ENCODE measurements at regions not wholly inside any gene's neighbourhood (a gene's known extent, or its start where the extent isn't known, plus 50 kb on each side); places are given as distances from the start of the nearest gene placed in this dataset.
A peak's percentile ranks its signal among the peaks of the same experiment; 100 is the strongest.

DNA sequence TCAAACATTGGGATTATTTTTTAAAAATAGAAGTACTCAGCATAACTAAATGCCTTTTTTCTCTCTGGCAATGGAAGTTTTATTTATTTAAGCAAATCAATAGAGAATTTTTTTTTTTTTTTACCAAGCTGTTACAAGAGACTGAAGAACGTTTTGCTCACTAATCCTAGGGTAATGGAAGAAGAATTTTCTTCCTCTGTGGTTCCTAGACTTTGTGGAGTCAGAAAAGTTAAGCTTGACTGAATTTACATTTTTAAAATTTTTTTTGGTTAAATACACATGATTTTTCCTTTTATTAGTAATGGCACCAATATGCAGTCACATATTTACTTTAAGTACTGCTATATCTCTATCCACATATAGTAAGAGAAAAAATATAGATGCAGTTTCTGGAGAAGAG lies 189.8 kb downstream of the PCSK1 start:
- peak overlapping the region; percentile 68 for H3K9ac ChIP-seq (ENCODE audit: low read depth, low read length)
- peak overlapping the region; percentile 48 for H3K4me2 ChIP-seq (ENCODE audit: low read length)
- no peaks in the 10 kb centered on the region for H3K36me3 ChIP-seq (ENCODE audit: insufficient read depth, low read length)
- peaks cover 56% of the 10 kb centered on the region for H3K4me1 ChIP-seq (ENCODE audit: control insufficient read depth, insufficient read depth, low read length)
- no peak overlapping the region for H3K4me3 ChIP-seq (ENCODE audit: low read length)
- H3K9me3 ChIP-seq (replicated peaks; ENCODE audit: low read length), result no peaks in the 10 kb centered on the region
- H3K27me3 ChIP-seq (ENCODE audit: control insufficient read depth, insufficient read depth, low read length), result no peaks in the 10 kb centered on the region

DNA sequence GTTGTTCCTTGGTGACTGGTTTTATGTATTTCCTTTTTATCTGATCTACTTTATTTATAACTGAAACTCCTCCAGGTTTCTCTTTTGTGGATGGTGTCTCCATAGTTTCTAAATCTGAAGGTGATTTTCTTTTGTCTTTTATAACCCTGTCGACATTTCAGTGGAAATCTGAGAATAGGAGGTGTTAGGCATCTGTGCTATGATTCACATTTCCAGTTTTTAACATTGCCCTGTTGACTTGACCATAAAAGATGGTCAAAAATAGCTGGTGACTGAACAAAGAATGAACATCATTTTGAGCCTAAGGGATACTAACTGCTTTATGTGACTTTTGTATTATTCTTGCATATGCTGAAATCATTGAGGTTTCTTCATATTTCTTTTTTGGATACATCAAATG lies 190.5 kb downstream of the PCSK1 start:
- Histone ChIP-seq H3K36me3 (ENCODE audit: insufficient read depth, low read length) (no peaks in the 10 kb centered on the region), H3K27me3 (ENCODE audit: control insufficient read depth, insufficient read depth, low read length) (no peaks in the 10 kb centered on the region), H3K9ac (ENCODE audit: low read depth, low read length) (peak overlapping the region; percentile 68), H3K4me1 (ENCODE audit: control insufficient read depth, insufficient read depth, low read length) (peaks cover 50% of the 10 kb centered on the region), H3K4me2 (ENCODE audit: low read length) (peak overlapping the region; percentile 7), H3K9me3 (replicated peaks; ENCODE audit: low read length) (no peaks in the 10 kb centered on the region), H3K4me3 (ENCODE audit: low read length) (no peak overlapping the region)

DNA sequence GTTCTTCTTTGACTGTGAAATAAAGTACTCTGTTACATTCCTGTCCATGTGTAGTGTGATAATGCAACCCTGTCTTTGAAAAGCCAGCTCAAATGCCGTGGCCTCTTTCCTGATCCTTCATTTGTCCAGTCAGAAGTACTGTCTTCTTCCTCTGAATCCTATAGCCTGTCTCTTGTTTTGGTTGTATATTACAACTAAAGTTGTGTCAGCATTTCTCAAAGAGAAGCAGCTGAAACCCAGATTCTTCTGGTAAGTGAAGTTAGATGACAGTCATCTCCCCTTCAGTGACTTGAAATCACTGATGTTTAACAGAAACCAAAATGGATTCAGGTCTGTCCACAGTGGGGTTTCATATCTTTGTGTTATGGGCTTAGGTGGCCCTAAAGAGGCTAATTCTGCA lies 196.2 kb downstream of the PCSK1 start:
- Histone ChIP-seq H3K4me1 (ENCODE audit: control insufficient read depth, insufficient read depth, low read length) (peaks cover 13% of the 10 kb centered on the region), H3K27me3 (ENCODE audit: control insufficient read depth, insufficient read depth, low read length) (no peaks in the 10 kb centered on the region), H3K4me2 (ENCODE audit: low read length) (no peak overlapping the region), H3K9ac (ENCODE audit: low read depth, low read length) (no peak overlapping the region), H3K36me3 (ENCODE audit: insufficient read depth, low read length) (no peaks in the 10 kb centered on the region), H3K4me3 (ENCODE audit: low read length) (no peak overlapping the region), H3K9me3 (replicated peaks; ENCODE audit: low read length) (no peaks in the 10 kb centered on the region)

DNA sequence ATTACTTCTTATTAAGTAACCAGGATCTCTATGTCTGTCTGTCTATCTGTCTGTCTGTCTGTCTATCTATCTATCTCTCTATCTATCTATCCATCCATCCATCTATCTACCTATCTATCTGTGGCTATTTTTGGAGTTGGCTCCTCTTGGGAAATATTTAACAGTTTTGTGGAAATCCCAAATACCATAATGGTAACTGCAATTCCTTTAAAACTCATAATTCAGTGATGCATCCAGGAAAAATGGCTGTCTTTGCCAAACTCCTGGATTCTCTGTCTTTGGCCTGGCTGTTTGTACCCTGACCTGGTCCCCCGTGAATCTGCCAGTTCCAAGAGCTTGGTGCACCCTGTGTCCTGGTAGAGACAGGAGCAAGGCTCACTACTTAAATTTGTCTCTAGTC lies 197.0 kb downstream of the PCSK1 start:
- no peaks in the 10 kb centered on the region for H3K9me3 ChIP-seq (replicated peaks; ENCODE audit: low read length)
- no peaks in the 10 kb centered on the region for H3K27me3 ChIP-seq (ENCODE audit: control insufficient read depth, insufficient read depth, low read length)
- H3K9ac ChIP-seq (ENCODE audit: low read depth, low read length), result no peak overlapping the region
- H3K4me3 ChIP-seq (ENCODE audit: low read length), result no peak overlapping the region
- H3K36me3 ChIP-seq (ENCODE audit: insufficient read depth, low read length), result no peaks in the 10 kb centered on the region
- H3K4me1 ChIP-seq (ENCODE audit: control insufficient read depth, insufficient read depth, low read length), result peaks cover 13% of the 10 kb centered on the region
- no peak overlapping the region for H3K4me2 ChIP-seq (ENCODE audit: low read length)

GRCh38 chr5:96235008-96235910 lies 197.8 kb downstream of the PCSK1 start:
- Histone ChIP-seq H3K4me1 (ENCODE audit: control insufficient read depth, insufficient read depth, low read length) (peaks cover 13% of the 10 kb centered on the region), H3K27me3 (ENCODE audit: control insufficient read depth, insufficient read depth, low read length) (no peaks in the 10 kb centered on the region), H3K4me3 (ENCODE audit: low read length) (no peak overlapping the region), H3K36me3 (ENCODE audit: insufficient read depth, low read length) (no peaks in the 10 kb centered on the region), H3K4me2 (ENCODE audit: low read length) (no peak overlapping the region), H3K9ac (ENCODE audit: low read depth, low read length) (no peak overlapping the region), H3K9me3 (replicated peaks; ENCODE audit: low read length) (no peaks in the 10 kb centered on the region)

- Histone ChIP-seq H3K4me2 (ENCODE audit: low read length) (no peak overlapping the region), H3K36me3 (ENCODE audit: insufficient read depth, low read length) (no peaks in the 10 kb centered on the region), H3K4me1 (ENCODE audit: control insufficient read depth, insufficient read depth, low read length) (peaks cover 31% of the 10 kb centered on the region), H3K4me3 (ENCODE audit: low read length) (no peak overlapping the region), H3K9me3 (replicated peaks; ENCODE audit: low read length) (no peaks in the 10 kb centered on the region), H3K9ac (ENCODE audit: low read depth, low read length) (no peak overlapping the region), H3K27me3 (ENCODE audit: control insufficient read depth, insufficient read depth, low read length) (no peaks in the 10 kb centered on the region)
Measured at GRCh38 chr5:96232602-96233001, 200.4 kb downstream of the PCSK1 start.

DNA sequence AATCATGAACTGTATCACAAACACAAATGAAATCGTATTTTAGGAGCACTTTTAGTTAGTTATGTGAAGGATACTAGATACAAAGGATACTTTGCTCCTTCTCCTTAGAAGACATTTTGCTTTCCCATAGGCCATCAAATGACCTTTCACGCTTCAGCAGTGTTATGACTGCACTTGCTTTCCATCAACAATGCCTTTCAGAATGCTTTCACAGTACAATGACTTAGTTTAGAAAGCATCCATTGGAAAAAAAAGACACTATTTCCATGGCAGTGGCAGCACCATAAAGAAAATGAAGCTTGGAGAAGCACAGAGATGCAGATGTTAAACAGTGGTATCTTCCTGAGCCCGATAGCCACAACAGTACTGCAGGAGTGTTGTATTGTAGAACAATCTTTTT lies 203.9 kb downstream of the PCSK1 start:
- Histone ChIP-seq H3K4me1 (ENCODE audit: control insufficient read depth, insufficient read depth, low read length) (peaks cover 34% of the 10 kb centered on the region), H3K4me3 (ENCODE audit: low read length) (no peak overlapping the region), H3K27me3 (ENCODE audit: control insufficient read depth, insufficient read depth, low read length) (no peaks in the 10 kb centered on the region), H3K9me3 (replicated peaks; ENCODE audit: low read length) (no peaks in the 10 kb centered on the region), H3K9ac (ENCODE audit: low read depth, low read length) (no peak overlapping the region), H3K36me3 (ENCODE audit: insufficient read depth, low read length) (no peaks in the 10 kb centered on the region), H3K4me2 (ENCODE audit: low read length) (no peak overlapping the region)

DNA sequence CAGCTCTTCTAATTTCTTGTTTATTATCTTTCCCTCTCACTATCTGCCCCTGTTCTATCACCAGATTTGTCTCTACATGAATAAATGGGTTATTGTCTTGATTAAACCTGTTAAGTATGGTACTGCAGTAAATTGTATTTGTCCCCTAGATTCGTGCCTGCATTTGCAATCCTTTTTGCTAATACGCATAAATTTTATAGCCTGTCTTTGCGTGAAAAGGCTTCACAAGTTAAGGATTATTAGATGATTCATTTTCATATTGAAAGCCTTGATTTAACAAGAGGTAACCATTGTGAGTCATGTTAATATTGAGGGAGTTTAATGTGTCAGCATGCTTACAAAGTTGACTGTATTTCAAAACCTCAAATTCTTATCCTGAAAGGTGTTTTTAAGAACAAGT lies 204.6 kb downstream of the PCSK1 start:
- Histone ChIP-seq H3K4me1 (ENCODE audit: control insufficient read depth, insufficient read depth, low read length) (peaks cover 34% of the 10 kb centered on the region), H3K27me3 (ENCODE audit: control insufficient read depth, insufficient read depth, low read length) (no peaks in the 10 kb centered on the region), H3K4me2 (ENCODE audit: low read length) (no peak overlapping the region), H3K36me3 (ENCODE audit: insufficient read depth, low read length) (no peaks in the 10 kb centered on the region), H3K9me3 (replicated peaks; ENCODE audit: low read length) (no peaks in the 10 kb centered on the region), H3K4me3 (ENCODE audit: low read length) (no peak overlapping the region), H3K9ac (ENCODE audit: low read depth, low read length) (peak overlapping the region; percentile 76)

GRCh38 chr5:96227957-96228356 lies 205.1 kb downstream of the PCSK1 start:
- Histone ChIP-seq H3K36me3 (ENCODE audit: insufficient read depth, low read length) (no peaks in the 10 kb centered on the region), H3K9me3 (replicated peaks; ENCODE audit: low read length) (no peaks in the 10 kb centered on the region), H3K4me3 (ENCODE audit: low read length) (peak overlapping the region; percentile 18), H3K4me2 (ENCODE audit: low read length) (peak overlapping the region; percentile 36), H3K4me1 (ENCODE audit: control insufficient read depth, insufficient read depth, low read length) (peaks cover 34% of the 10 kb centered on the region), H3K27me3 (ENCODE audit: control insufficient read depth, insufficient read depth, low read length) (no peaks in the 10 kb centered on the region), H3K9ac (ENCODE audit: low read depth, low read length) (peak overlapping the region; percentile 76)

- H3K36me3 ChIP-seq (ENCODE audit: insufficient read depth, low read length), result no peaks in the 10 kb centered on the region
- peak overlapping the region; percentile 33 for H3K4me3 ChIP-seq (ENCODE audit: low read length)
- H3K27me3 ChIP-seq (ENCODE audit: control insufficient read depth, insufficient read depth, low read length), result no peaks in the 10 kb centered on the region
- peak overlapping the region; percentile 76 for H3K9ac ChIP-seq (ENCODE audit: low read depth, low read length)
- peak overlapping the region; percentile 59 for H3K4me2 ChIP-seq (ENCODE audit: low read length)
- H3K9me3 ChIP-seq (replicated peaks; ENCODE audit: low read length), result no peaks in the 10 kb centered on the region
- peaks cover 38% of the 10 kb centered on the region for H3K4me1 ChIP-seq (ENCODE audit: control insufficient read depth, insufficient read depth, low read length)
Measured at GRCh38 chr5:96226941-96227552, 206.0 kb downstream of the PCSK1 start.

- peaks cover 58% of the 10 kb centered on the region for H3K4me1 ChIP-seq (ENCODE audit: control insufficient read depth, insufficient read depth, low read length)
- H3K9ac ChIP-seq (ENCODE audit: low read depth, low read length), result no peak overlapping the region
- no peaks in the 10 kb centered on the region for H3K36me3 ChIP-seq (ENCODE audit: insufficient read depth, low read length)
- H3K27me3 ChIP-seq (ENCODE audit: control insufficient read depth, insufficient read depth, low read length), result no peaks in the 10 kb centered on the region
- H3K4me2 ChIP-seq (ENCODE audit: low read length), result no peak overlapping the region
- no peaks in the 10 kb centered on the region for H3K9me3 ChIP-seq (replicated peaks; ENCODE audit: low read length)
- no peak overlapping the region for H3K4me3 ChIP-seq (ENCODE audit: low read length)
Measured at GRCh38 chr5:96222129-96222528, 210.9 kb downstream of the PCSK1 start.
